Lower lobe of right lung (tissue), 2 donors: ENCODE measurements at regions not wholly inside any gene's neighbourhood (a gene's known extent, or its start where the extent isn't known, plus 50 kb on each side); places are given as distances from the start of the nearest gene placed in this dataset.

Experiments used
- ATAC-seq, 2 donors: fragments of 200-7000 bp; cut with Tn5 transposase; one replicate each; pipeline ENCODE4 v1.9.1; 2020 to 2022; ENCODE audit warnings: mild to moderate bottlenecking in 2 of 2, moderate library complexity in 2 of 2
- DNase-seq: peaks from one replicate; pipeline ENCODE4 v3.0.0-alpha.2; 2020
- H3K27ac ChIP-seq: fragments of 200-600 bp; one replicate; pipeline ENCODE4 v1.8.0; 2022
- H3K27me3 ChIP-seq: fragments of 200-600 bp; one replicate; pipeline ENCODE4 v1.8.0; 2022; ENCODE audit warnings: low read depth
- H3K36me3 ChIP-seq: fragments of 200-600 bp; one replicate; pipeline ENCODE4 v1.8.0; 2022; ENCODE audit warnings: mild to moderate bottlenecking
- H3K4me1 ChIP-seq: fragments of 200-600 bp; one replicate; pipeline ENCODE4 v1.8.0; 2022
- H3K4me3 ChIP-seq: fragments of 200-600 bp; one replicate; pipeline ENCODE4 v1.8.0; 2022; ENCODE audit warnings: mild to moderate bottlenecking
- H3K9me3 ChIP-seq: fragments of 200-600 bp; one replicate; pipeline ENCODE4 v1.8.0; 2022
- CTCF ChIP-seq: fragments of 200-600 bp; IDR thresholded peaks from one replicate; pipeline ENCODE4 v1.8.0; 2022; ENCODE audit warnings: antibody characterized with exemption, mild to moderate bottlenecking
- intact Hi-C: fragments of 100-400 bp; cut with DNase I; formaldehyde crosslinking; loops from one replicate; pipeline ENCODE4 v1.11.0; 2022
- donor health status: DM: no; HTN: yes; CAD: no; lungs with severe emphysema.

- ATAC-seq = no peak
- Histone ChIP-seq H3K36me3 (no peaks in the 10 kb centered on the region), H3K27ac (no peak overlapping the region), H3K27me3 (no peaks in the 10 kb centered on the region), H3K4me3 (no peak overlapping the region), H3K4me1 (no peaks in the 10 kb centered on the region), H3K9me3 (no peaks in the 10 kb centered on the region)
- TF ChIP-seq CTCF = no peak
- no peak for DNase-seq
- intact Hi-C loops = no loop called here
These were observed 696.5 kb downstream of the TDRD15 start for GRCh38 chr2:21820271-21820670.

GRCh38 chr2:21821672-21822227 is 698.0 kb downstream of the TDRD15 start:
- intact Hi-C loops = no loop called here
- Histone ChIP-seq H3K27ac (no peak overlapping the region), H3K36me3 (no peaks in the 10 kb centered on the region), H3K27me3 (no peaks in the 10 kb centered on the region), H3K4me1 (no peaks in the 10 kb centered on the region), H3K9me3 (no peaks in the 10 kb centered on the region), H3K4me3 (no peak overlapping the region)
- DNase-seq (no peak), ATAC-seq (no peak)
- TF ChIP-seq CTCF = no peak

- H3K27ac ChIP-seq = no peak overlapping the region
- no peaks in the 10 kb centered on the region for H3K27me3 ChIP-seq
- intact Hi-C loops = no loop called here
- no peaks in the 10 kb centered on the region for H3K9me3 ChIP-seq
- H3K36me3 ChIP-seq = no peaks in the 10 kb centered on the region
- TF ChIP-seq CTCF = no peak
- DNase-seq (no peak), ATAC-seq (no peak)
- H3K4me1 ChIP-seq = no peaks in the 10 kb centered on the region
- no peak overlapping the region for H3K4me3 ChIP-seq
These were observed 698.7 kb downstream of the TDRD15 start for GRCh38 chr2:21822505-21822904.

GRCh38 chr2:21833767-21834166 is 710.0 kb downstream of the TDRD15 start:
- no peak for ATAC-seq
- no peak overlapping the region for H3K4me3 ChIP-seq
- no peak overlapping the region for H3K27ac ChIP-seq
- no peaks in the 10 kb centered on the region for H3K27me3 ChIP-seq
- no peak for DNase-seq
- TF ChIP-seq CTCF = no peak
- H3K36me3 ChIP-seq = no peaks in the 10 kb centered on the region
- H3K9me3 ChIP-seq = no peaks in the 10 kb centered on the region
- H3K4me1 ChIP-seq = no peaks in the 10 kb centered on the region
- intact Hi-C loops = no loop called here

GRCh38 chr2:21836261-21836660 is 712.5 kb downstream of the TDRD15 start:
- H3K4me1 ChIP-seq = no peaks in the 10 kb centered on the region
- intact Hi-C loops = no loop called here
- no peaks in the 10 kb centered on the region for H3K9me3 ChIP-seq
- no peak overlapping the region for H3K27ac ChIP-seq
- DNase-seq (no peak), ATAC-seq (no peak)
- H3K4me3 ChIP-seq = no peak overlapping the region
- no peaks in the 10 kb centered on the region for H3K36me3 ChIP-seq
- TF ChIP-seq CTCF = no peak
- H3K27me3 ChIP-seq = no peaks in the 10 kb centered on the region

GRCh38 chr2:21836719-21837118 is 713.0 kb downstream of the TDRD15 start:
- ATAC-seq = no peak
- TF ChIP-seq CTCF = no peak
- no peak overlapping the region for H3K27ac ChIP-seq

More at GRCh38 chr2:21836719-21837118, 713.0 kb downstream of the TDRD15 start:
- H3K9me3 ChIP-seq = no peaks in the 10 kb centered on the region
- H3K36me3 ChIP-seq = no peaks in the 10 kb centered on the region
- DNase-seq = no peak
- H3K27me3 ChIP-seq = no peaks in the 10 kb centered on the region
- H3K4me3 ChIP-seq = no peak overlapping the region
- intact Hi-C loops = no loop called here
- H3K4me1 ChIP-seq = no peaks in the 10 kb centered on the region
